ENCODE measurements at regions not wholly inside any gene's neighbourhood (a gene's known extent, or its start where the extent isn't known, plus 50 kb on each side); places are given as distances from the start of the nearest gene placed in this dataset.

GRCh38 chr7:114084472-114085312 is 165.9 kb upstream of the PPP1R3A start:
- Histone ChIP-seq H3K9me3 (no peaks in the 10 kb centered on the region), H3K36me3 (no peaks in the 10 kb centered on the region), H3K4me3 (peak overlapping the region; percentile 79), H3K27me3 (replicated peaks; ENCODE audit: insufficient read depth) (no peaks in the 10 kb centered on the region), H3K4me1 (ENCODE audit: control insufficient read depth in 1 of 2, low read depth in 2 of 2) (peaks cover 4 to 21% of the 10 kb centered on the region in 2 donors), H3K27ac (peak overlapping the region; percentile 95 to 96)
- TF ChIP-seq CTCF (IDR thresholded peaks at IDR 0.05), result no peak
- DNase-seq (ENCODE audit: low spot score) (no peak), ATAC-seq (ENCODE audit: insufficient number of reproducible peaks, low FRiP score, low read depth) (no peak)

- no peaks in the 10 kb centered on the region for H3K9me3 ChIP-seq
- H3K27me3 ChIP-seq (replicated peaks; ENCODE audit: insufficient read depth), result no peaks in the 10 kb centered on the region
- TF ChIP-seq CTCF (IDR thresholded peaks at IDR 0.05), result no peak
- peak overlapping the region; percentile 95 to 96 for H3K27ac ChIP-seq
- no peaks in the 10 kb centered on the region for H3K36me3 ChIP-seq
- no peak for DNase-seq (ENCODE audit: low spot score)
- ATAC-seq (ENCODE audit: insufficient number of reproducible peaks, low FRiP score, low read depth), result no peak
- H3K4me3 ChIP-seq, result peak overlapping the region; percentile 79
- peaks cover 2 to 16% of the 10 kb centered on the region in 2 donors for H3K4me1 ChIP-seq (ENCODE audit: control insufficient read depth in 1 of 2, low read depth in 2 of 2)
Measured at GRCh38 chr7:114084002-114084471, 165.2 kb upstream of the PPP1R3A start.

GRCh38 chr7:114083166-114084001 is 164.6 kb upstream of the PPP1R3A start:
- no peaks in the 10 kb centered on the region for H3K9me3 ChIP-seq
- no peaks in the 10 kb centered on the region for H3K27me3 ChIP-seq (replicated peaks; ENCODE audit: insufficient read depth)
- peak overlapping the region; percentile 95 to 96 for H3K27ac ChIP-seq
- no peak for TF ChIP-seq CTCF (IDR thresholded peaks at IDR 0.05)
- peak overlapping the region; percentile 79 for H3K4me3 ChIP-seq
- DNase-seq (ENCODE audit: low spot score) (no peak), ATAC-seq (ENCODE audit: insufficient number of reproducible peaks, low FRiP score, low read depth) (no peak)
- H3K36me3 ChIP-seq, result no peaks in the 10 kb centered on the region
- H3K4me1 ChIP-seq (ENCODE audit: control insufficient read depth in 1 of 2, low read depth in 2 of 2), result peaks cover 0 to 13% of the 10 kb centered on the region in 2 donors

- no peaks in the 10 kb centered on the region for H3K36me3 ChIP-seq
- TF ChIP-seq CTCF (IDR thresholded peaks at IDR 0.05), result no peak
- peaks cover 0 to 8% of the 10 kb centered on the region in 2 donors for H3K4me1 ChIP-seq (ENCODE audit: control insufficient read depth in 1 of 2, low read depth in 2 of 2)
- no peaks in the 10 kb centered on the region for H3K9me3 ChIP-seq
- DNase-seq (ENCODE audit: low spot score) (no peak), ATAC-seq (ENCODE audit: insufficient number of reproducible peaks, low FRiP score, low read depth) (no peak)
- no peaks in the 10 kb centered on the region for H3K27me3 ChIP-seq (replicated peaks; ENCODE audit: insufficient read depth)
- peak overlapping the region; percentile 35 to 96 for H3K27ac ChIP-seq
- peak overlapping the region; percentile 79 for H3K4me3 ChIP-seq
Measured at GRCh38 chr7:114082642-114083165, 163.9 kb upstream of the PPP1R3A start.
